Central memory CD8-positive, alpha-beta T cell (primary cell): ENCODE measurements at regions not wholly inside any gene's neighbourhood (a gene's known extent, or its start where the extent isn't known, plus 50 kb on each side); places are given as distances from the start of the nearest gene placed in this dataset.

Experiments used
- ATAC-seq: fragments of 150-1000 bp; cut with Tn5 transposase; replicated peaks from 2 replicates; pipeline ENCODE4 v1.10.0; 2022; ENCODE audit warnings: mild to moderate bottlenecking, moderate FRiP score, moderate number of reproducible peaks; ENCODE audit not compliant: poor library complexity, severe bottlenecking; ENCODE audit errors: extremely low read depth
- DNase-seq, 2 donors: peaks; one replicate each; pipeline ENCODE4 v3.0.0; 2021; ENCODE audit warnings: low spot score in 2 of 2
- H3K27ac Mint-ChIP-seq: one replicate; pipeline ENCODE4 v1.8.0; 2022; ENCODE audit warnings: low read depth, mild to moderate bottlenecking, moderate library complexity, mixed read lengths
- H3K27me3 Mint-ChIP-seq: one replicate; pipeline ENCODE4 v1.8.0; 2022; ENCODE audit warnings: mixed read lengths
- H3K36me3 Mint-ChIP-seq: one replicate; pipeline ENCODE4 v1.8.0; 2022; ENCODE audit warnings: mild to moderate bottlenecking, moderate library complexity, mixed read lengths; ENCODE audit not compliant: insufficient read depth
- H3K4me1 Mint-ChIP-seq: one replicate; pipeline ENCODE4 v1.8.0; 2022; ENCODE audit warnings: mixed read lengths
- H3K4me3 Mint-ChIP-seq: one replicate; pipeline ENCODE4 v1.8.0; 2022; ENCODE audit warnings: mild to moderate bottlenecking, moderate library complexity, mixed read lengths
- H3K9me3 Mint-ChIP-seq: one replicate; pipeline ENCODE4 v1.8.0; 2022; ENCODE audit warnings: mixed read lengths

DNA sequence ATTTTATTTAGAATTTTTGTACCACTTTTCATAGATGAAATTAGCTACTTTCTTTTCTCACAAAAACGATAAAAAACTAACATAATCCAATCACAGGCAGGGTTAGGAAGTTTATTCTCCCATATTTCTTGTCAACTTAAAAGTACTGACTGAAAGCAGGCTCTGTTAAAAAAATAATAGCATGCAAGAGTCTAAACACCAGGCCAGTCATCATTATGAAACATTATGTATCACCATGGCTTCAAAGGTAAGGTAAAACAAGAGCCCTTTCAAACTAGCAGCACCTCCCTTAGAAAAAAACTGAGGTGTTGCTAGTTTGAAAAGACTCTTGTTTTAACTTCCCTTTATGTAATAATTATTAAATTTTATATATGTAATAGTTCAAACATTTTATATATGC, 848.0 kb downstream of the RNF144A start:
- H3K9me3 Mint-ChIP-seq = peaks cover 15% of the 10 kb centered on the region
- DNase-seq (no peak), ATAC-seq (no peak)

DNA sequence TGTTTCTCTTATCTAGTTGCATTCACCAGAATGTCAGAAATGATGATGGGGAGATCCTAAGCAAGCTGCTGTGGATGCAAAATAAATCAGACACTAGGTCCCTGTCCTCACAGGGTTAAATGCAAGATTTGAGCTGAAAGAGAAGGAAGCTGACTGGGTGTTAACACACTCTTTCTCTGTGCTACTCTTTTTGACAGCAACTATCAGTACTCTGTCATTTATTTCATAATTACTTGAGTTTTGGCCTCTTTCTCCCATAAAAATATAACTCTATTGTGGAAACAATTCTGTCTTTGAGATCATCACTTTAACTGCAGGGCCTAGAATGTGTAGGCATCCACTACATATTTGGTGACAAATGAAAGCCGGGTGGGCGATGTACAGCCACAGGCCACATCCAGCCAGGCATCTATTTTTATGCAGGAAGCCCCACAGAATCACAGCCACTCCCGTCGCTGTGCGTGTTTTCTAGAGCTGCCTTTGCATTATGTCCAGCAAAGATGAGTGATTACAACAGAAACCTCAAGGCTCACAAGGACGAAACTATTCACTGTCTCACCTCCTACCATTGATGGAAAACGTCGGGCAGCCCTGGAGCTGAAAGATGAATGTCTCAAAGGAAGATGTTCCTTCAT, 849.0 kb downstream of the RNF144A start:
- Mint-ChIP-seq H3K36me3 (no peaks in the 10 kb centered on the region), H3K9me3 (peaks cover 15% of the 10 kb centered on the region), H3K27me3 (no peaks in the 10 kb centered on the region), H3K27ac (no peak overlapping the region), H3K4me1 (no peaks in the 10 kb centered on the region), H3K4me3 (no peak overlapping the region)
- no peak for ATAC-seq
- no peak for DNase-seq

More for the DNA sequence above, 848.0 kb downstream of the RNF144A start:
- H3K4me1 Mint-ChIP-seq = no peaks in the 10 kb centered on the region
- no peaks in the 10 kb centered on the region for H3K36me3 Mint-ChIP-seq
- no peak overlapping the region for H3K4me3 Mint-ChIP-seq
- H3K27me3 Mint-ChIP-seq = no peaks in the 10 kb centered on the region
- H3K27ac Mint-ChIP-seq = no peak overlapping the region

DNA sequence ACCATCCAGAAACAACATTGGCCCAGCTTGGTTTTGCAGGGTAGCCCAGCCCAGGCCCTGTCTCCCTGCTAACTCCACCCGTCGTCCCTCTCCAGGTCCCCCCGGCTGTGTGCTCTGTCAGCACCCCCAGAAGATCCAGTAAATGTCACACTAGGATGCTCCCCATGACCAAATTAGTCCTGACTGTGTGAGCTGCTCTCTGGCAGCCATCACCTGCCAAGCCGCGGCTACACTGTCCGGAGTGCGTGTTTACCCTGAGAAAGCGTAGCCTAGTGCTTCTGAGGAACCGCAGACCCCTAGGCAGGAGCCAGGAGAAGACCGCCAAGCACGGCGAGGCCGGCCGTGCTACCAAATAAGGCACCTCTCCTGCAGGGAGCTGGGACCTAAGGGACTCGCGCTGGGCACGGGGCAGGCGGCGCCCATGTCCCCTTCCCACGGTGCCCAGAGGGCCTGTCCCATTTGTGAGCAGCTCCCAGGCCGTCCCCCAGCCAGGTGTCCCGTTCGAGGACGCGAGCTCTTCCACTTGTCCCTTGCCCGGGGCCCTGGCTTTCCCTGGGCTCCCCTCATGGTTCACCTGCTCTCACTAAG, 849.9 kb downstream of the RNF144A start:
- H3K9me3 Mint-ChIP-seq = peaks cover 15% of the 10 kb centered on the region
- no peaks in the 10 kb centered on the region for H3K4me1 Mint-ChIP-seq
- no peak overlapping the region for H3K4me3 Mint-ChIP-seq
- no peaks in the 10 kb centered on the region for H3K36me3 Mint-ChIP-seq
- DNase-seq (no peak), ATAC-seq (no peak)
- H3K27me3 Mint-ChIP-seq = no peaks in the 10 kb centered on the region
- H3K27ac Mint-ChIP-seq = no peak overlapping the region

DNA sequence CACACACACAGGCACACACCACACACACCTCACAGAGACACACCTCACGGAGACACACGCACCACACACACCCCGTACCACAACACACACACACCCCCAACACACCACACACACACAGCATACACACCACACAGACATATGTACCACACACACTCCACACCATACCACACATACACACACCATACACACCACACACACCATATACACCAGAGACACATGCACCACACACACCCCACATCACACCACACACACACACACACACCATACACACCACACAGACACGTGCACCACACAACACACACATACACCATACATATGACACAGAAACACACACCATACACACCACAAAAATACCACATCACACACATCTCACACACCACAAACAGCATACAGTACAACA, 850.7 kb downstream of the RNF144A start:
- ATAC-seq = no peak
- Mint-ChIP-seq H3K9me3 (peaks cover 9% of the 10 kb centered on the region), H3K27ac (no peak overlapping the region), H3K27me3 (no peaks in the 10 kb centered on the region), H3K36me3 (no peaks in the 10 kb centered on the region), H3K4me3 (no peak overlapping the region), H3K4me1 (peaks cover 2% of the 10 kb centered on the region)
- no peak for DNase-seq

DNA sequence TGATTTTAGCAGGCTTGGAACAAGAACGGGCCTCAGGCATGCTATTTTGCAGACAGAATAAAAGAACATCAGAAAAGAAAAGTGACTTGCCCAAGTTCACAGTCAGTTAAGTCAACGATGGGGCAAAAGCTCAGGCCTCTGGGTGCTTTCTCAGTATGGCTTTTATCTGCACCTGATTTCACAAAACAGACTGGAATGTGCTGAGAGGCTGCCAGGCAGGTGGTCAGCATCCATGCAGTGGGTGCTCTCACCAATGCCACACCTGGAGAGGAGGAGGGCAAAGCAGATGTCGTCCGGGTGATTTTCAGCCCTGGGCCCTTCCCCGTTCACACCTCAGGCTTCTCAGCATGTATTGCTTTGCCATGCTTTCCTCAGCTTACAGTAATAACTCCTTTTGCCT, 854.6 kb downstream of the RNF144A start:
- DNase-seq = no peak
- H3K27ac Mint-ChIP-seq = no peak overlapping the region
- no peak for ATAC-seq
- H3K36me3 Mint-ChIP-seq = no peaks in the 10 kb centered on the region
- H3K4me1 Mint-ChIP-seq = peaks cover 22% of the 10 kb centered on the region
- no peak overlapping the region for H3K4me3 Mint-ChIP-seq
- no peaks in the 10 kb centered on the region for H3K27me3 Mint-ChIP-seq
- H3K9me3 Mint-ChIP-seq = no peaks in the 10 kb centered on the region

DNA sequence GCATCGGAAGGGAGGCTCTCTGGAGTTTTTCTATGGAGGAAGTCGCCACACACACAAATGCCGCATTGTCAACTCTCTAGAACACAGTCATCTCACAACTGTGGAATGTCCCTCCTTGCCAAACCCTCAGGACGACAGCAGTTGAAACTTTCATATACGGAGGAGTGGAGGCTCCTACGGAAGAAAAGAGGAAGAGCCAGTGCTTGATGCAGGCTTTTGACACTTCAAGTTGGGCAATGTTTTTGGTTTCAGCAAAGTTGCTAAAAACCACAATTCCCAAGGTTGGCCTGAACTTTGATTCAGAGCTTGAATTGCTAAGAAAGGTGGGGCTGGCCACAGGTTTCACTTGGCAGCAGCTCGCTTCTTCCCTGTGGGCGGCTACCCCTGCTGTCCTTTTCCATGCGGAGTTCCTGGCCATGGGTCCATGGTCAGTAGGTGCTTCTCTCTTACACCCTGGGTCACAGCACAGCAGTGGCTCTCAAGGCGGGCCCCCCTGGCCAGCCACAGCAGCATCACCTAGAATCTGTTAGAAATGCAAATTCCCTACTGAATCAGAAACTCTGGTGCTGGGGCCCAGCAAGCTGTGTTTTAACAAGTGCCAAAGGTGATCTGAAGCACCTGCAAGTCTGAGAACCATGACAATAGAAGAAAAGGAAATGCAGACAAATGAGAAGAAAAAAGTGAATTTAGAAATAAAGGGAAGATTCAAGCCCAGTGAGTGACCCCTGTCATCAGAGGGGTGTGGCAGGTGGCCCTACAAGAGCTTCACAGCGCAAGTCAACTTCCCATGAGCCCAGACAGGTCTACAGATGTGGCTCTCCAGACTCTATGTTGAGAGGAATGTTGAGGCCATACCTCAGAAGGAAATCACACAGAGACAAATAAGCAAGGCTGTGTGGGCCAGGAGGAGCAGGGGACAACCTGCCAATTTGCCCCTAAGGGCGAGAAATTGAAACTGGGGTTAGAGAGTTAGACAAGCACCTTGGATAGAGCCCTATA, 856.4 kb downstream of the RNF144A start:
- Mint-ChIP-seq H3K36me3 (peaks cover 2% of the 10 kb centered on the region), H3K4me1 (peaks cover 22% of the 10 kb centered on the region), H3K27ac (peak overlapping the region; percentile 42), H3K27me3 (no peaks in the 10 kb centered on the region), H3K9me3 (no peaks in the 10 kb centered on the region), H3K4me3 (peak overlapping the region; percentile 56)
- DNase-seq (no peak), ATAC-seq (peak; percentile 56)

DNA sequence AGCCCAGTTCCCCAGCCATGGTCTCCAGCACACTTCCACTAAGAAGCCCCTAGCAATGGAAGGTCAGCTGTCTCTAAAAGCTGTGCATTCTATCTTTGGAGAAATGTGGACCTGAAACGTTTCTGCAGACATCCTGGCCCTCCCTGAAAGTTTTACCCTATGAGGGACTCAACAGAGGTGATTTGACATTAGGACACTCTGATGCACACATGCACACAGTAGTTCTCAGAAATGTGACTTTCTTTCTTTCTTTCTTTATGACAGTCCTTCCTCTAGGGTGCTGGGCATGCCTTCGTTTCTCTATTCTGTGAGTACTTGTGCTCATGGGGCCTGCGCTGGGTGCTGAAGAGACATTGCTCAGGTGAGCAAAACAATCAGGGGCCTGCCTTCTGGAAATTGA, 857.3 kb downstream of the RNF144A start:
- no peak for ATAC-seq
- Mint-ChIP-seq H3K36me3 (peaks cover 2% of the 10 kb centered on the region), H3K4me3 (no peak overlapping the region), H3K9me3 (no peaks in the 10 kb centered on the region), H3K27me3 (no peaks in the 10 kb centered on the region), H3K4me1 (peaks cover 22% of the 10 kb centered on the region), H3K27ac (no peak overlapping the region)
- DNase-seq = no peak

DNA sequence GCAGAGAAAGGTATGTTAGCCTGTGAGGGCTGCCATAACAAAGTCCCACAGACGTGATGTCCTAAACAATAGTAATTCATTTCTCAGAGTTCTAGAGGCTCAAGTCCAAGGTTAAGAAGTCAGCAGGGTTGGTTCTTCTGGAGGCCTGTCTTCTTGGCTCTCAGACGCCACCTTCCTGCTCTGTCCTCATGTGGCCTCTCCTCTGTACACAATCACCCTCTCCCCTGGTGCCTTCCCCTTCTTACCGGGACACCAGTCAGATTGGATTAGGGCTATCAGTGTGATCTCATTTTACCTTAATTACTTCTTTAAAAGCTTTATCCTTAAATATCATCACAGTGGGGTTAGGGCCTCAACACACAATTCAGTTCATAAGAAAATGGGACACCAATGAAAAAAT, 860.5 kb downstream of the RNF144A start:
- DNase-seq (no peak), ATAC-seq (no peak)
- no peaks in the 10 kb centered on the region for H3K9me3 Mint-ChIP-seq
- H3K27me3 Mint-ChIP-seq = no peaks in the 10 kb centered on the region
- peaks cover 2% of the 10 kb centered on the region for H3K36me3 Mint-ChIP-seq
- H3K4me1 Mint-ChIP-seq = peaks cover 23% of the 10 kb centered on the region
- no peak overlapping the region for H3K27ac Mint-ChIP-seq
- H3K4me3 Mint-ChIP-seq = no peak overlapping the region

DNA sequence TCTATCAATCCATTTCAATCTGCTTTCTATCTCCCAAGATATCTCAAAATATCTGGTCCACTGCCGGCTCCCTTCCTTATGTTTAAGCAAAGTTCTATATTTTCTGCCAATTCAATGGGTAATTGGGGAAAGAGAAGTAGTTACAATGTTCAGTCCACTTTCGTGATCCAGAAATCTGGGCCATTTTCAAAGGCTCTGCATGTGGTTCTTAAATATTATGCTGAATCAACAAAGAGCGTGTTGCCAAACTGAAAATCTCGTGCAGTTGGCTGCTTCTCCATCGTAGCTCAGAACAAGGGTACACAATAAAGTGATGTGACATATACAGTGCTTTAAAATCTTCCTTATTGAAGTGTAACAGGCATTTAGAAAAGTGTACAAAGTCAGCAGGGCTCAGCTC, 863.1 kb downstream of the RNF144A start:
- peaks cover 8% of the 10 kb centered on the region for H3K4me1 Mint-ChIP-seq
- no peak overlapping the region for H3K27ac Mint-ChIP-seq
- H3K27me3 Mint-ChIP-seq = no peaks in the 10 kb centered on the region
- H3K4me3 Mint-ChIP-seq = no peak overlapping the region
- DNase-seq (no peak), ATAC-seq (no peak)
- peaks cover 2% of the 10 kb centered on the region for H3K36me3 Mint-ChIP-seq
- no peaks in the 10 kb centered on the region for H3K9me3 Mint-ChIP-seq

DNA sequence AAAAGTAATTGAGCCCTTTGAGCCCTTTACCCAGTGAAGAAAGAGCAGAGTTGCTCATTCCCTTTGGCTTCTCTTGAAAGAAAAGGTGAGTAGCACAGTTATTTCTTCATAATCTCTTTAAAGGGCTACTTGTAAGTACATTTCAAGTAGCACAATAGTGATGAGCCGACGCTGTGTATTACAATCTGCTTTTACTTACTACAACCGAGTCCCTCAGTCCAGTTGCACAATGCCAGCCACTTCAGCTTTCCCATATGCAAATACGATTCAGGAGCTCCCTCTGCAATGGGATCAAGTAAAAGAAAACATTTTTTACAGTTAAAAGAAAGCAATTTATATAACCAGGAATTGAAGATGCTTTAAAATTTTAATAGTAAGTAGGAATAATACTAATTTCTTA, 868.5 kb downstream of the RNF144A start:
- Mint-ChIP-seq H3K9me3 (no peaks in the 10 kb centered on the region), H3K4me3 (no peak overlapping the region), H3K27me3 (no peaks in the 10 kb centered on the region), H3K27ac (no peak overlapping the region), H3K4me1 (peaks cover 8% of the 10 kb centered on the region), H3K36me3 (no peaks in the 10 kb centered on the region)
- no peak for DNase-seq
- no peak for ATAC-seq

DNA sequence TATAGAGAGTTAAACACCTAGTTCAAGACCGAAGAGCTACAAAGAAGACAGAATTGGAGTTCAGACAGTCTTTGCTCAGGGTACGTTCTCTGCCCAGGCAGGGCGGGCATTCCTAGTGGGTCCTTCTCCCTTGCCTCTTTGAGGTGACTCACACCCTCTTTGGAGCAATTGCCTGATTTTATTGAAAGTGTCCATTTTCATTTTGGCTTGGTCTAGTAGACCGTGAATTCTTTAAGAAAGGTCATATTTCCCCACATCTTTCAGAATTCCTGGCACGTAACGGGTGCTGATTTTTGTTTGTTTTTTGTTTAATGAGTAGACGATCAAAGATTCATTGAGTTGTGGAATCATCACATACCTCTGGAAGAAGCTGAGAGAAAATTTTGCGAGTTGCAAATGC, 871.5 kb downstream of the RNF144A start:
- Mint-ChIP-seq H3K9me3 (no peaks in the 10 kb centered on the region), H3K4me1 (no peaks in the 10 kb centered on the region), H3K36me3 (no peaks in the 10 kb centered on the region), H3K27ac (no peak overlapping the region), H3K27me3 (no peaks in the 10 kb centered on the region), H3K4me3 (no peak overlapping the region)
- DNase-seq = no peak
- no peak for ATAC-seq

DNA sequence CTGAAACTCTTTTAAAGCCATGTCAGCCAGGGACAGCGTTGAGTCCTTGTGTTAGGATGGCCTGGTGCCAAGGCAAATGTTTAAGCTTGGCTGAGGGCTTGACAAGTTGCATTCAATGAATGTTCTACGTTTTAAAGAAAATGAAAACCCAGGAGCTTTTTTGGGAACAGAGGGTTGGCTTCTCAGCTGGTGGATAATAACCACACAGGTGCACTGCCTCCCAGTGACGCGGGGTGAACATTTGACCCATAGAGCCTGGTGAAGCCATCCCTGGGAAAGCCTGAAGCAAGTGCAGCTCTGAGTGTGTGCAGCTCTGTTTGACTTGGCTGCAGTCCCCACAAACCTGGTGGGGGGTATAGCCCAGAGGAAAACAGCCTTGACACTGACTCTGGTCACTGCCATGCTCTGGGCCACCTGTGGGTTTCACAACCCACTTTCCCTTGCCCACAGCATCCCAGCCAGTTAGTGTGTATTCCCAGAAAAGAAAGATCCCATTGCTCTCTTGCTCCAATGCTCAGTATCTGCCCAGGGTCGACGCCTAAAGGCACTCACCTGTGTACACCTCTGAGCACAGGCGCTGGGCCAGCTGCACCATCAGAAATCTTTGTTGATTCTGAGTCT, 874.9 kb downstream of the RNF144A start:
- H3K9me3 Mint-ChIP-seq = no peaks in the 10 kb centered on the region
- DNase-seq (no peak), ATAC-seq (no peak)
- no peaks in the 10 kb centered on the region for H3K27me3 Mint-ChIP-seq
- no peaks in the 10 kb centered on the region for H3K36me3 Mint-ChIP-seq
- no peak overlapping the region for H3K27ac Mint-ChIP-seq
- no peak overlapping the region for H3K4me3 Mint-ChIP-seq
- no peaks in the 10 kb centered on the region for H3K4me1 Mint-ChIP-seq
